HG02588 (cell line): ENCODE measurements at regions not wholly inside any gene's neighbourhood (a gene's known extent, or its start where the extent isn't known, plus 50 kb on each side); places are given as distances from the start of the nearest gene placed in this dataset.
"Not testable (repeated sequence)": the region's sequence is repeated elsewhere in the genome, so short reads cannot be mapped to it uniquely, and the experiment has no call there.

ENCODE experiments used
- ATAC-seq: cut with Tn5 transposase; IDR thresholded peaks from one replicate; pipeline ENCODE4 v1.9.1; 2021; ENCODE audit warnings: mild to moderate bottlenecking, moderate library complexity; ENCODE audit not compliant: unreplicated experiment

DNA sequence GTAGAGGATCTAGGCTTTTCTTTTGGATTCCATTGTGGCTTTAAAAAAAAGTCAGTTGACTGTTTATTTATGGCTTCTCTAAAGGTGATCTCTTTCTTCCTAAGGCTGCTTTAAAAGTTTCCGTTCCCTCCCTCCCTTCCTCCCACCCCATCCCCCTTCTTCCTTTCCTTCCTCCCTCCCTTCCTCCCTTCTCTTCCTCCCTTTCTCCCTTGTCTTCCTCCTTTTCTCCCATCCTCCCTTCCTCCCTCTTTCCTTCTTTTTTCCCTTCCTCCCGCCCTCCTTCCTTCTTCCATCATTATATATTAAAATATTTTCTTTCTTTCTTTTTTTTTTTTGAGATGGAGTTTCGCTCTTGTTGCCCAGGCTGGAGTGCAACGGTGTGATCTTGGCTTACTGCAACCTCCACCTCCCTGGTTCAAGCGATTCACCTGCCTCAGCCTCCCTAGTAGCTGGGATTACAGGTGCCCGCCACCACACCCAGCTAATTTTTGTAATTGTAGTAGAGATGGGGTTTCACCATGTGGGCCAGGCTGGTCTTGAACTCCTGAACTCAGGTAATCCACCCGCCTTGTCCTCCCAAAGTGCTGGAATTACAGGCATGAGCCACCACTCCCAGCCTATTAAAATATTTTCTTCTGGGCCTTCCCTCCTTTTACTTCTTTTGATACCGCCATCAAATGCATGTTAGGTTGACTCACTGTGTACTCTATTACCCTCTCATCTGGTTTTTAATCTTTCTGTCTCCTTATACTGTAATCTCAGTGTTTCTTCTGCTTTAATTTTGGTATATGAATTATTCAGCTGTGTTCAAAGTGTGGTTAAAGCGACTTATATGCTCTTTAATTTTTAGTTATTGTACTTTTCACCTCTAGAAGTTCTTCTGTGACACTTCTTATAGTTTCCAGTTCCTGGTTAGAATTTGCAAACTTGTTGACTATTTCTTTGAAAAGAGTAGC lies 59.2 kb upstream of the ATP5PO start:
- ATAC-seq: no peak

DNA sequence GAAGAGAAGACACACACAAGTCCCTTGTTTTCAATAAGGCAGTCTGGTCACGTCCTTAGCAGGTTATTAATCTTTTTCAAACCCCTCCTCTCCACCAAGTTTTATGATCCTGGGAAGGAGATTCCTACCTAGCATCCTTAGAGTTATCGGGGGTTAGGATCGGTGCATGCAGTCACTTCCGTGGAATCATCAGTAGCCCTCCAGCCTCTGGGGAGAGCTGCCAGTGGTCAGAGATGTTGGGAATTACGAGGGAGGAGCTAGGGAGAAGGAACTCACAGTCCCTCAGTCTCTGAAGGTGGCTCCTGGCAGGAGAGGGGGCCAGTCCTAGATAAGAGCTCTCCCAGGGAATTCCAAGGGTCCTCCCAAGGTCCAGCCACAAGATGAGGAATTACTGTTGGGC lies 57.7 kb upstream of the ATP5PO start:
- no peak for ATAC-seq

DNA sequence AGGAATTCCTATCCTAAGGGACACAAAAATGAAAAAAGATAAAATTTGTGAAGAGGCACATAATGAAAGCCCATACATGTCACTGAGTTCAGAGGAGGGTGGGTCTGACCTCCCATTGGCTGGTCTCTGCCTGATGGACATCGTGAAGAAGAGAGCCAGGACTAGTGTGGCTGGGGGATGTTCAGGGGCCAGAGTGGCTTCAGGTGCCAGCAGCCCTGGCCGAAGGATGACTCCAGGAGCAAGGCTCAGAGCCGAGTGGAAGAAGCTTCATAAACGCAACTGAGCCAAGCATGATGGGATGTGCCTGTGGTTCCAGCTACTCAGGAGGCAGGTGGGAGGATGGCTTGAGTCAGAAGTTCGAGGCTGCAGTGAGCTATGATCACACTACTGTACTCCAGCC lies 56.9 kb upstream of the ATP5PO start:
- ATAC-seq: no peak

DNA sequence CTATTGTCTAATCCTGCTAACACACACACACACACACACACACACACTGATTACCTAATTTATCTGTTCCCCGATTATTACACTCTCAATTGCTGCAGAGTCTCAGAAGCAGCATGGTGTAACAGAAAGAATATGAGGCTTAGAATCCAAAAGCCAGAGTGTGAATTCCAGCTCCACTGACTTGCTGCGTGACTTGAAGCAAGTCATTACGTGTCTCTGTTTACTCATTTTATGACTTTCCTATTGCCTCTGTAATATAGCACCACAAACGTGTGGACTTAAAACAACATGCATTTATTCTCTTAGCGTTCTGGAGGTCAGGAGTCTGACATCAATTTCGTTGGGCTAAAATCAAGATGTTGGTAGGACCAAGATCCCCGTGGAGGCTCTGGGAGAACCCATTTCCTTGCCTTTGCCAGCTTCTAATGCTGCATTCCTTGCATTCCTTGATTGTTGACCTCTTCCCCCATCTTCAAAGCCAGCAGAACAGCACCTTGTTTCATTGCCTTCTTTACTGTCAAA lies 55.9 kb upstream of the ATP5PO start:
- ATAC-seq: no peak

DNA sequence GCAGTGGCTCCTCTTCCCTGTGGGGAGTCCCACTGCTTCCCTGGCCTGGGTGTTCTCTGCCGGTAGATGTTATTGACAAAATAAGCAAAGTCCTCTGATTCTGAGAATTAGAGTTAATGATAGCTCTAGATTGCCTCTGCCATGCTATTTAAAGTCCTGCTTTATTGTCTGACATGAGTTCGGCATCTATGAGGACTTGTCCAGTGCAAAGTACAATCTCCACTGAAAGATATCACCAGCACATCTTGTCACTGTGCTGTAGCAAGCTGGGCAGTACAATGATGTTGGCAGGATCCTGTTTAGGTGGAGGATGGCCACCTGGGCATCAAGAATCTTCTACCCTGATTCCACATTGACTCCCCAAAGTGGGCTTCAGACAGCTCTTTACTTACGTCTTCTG lies 54.0 kb upstream of the ATP5PO start:
- no peak for ATAC-seq

DNA sequence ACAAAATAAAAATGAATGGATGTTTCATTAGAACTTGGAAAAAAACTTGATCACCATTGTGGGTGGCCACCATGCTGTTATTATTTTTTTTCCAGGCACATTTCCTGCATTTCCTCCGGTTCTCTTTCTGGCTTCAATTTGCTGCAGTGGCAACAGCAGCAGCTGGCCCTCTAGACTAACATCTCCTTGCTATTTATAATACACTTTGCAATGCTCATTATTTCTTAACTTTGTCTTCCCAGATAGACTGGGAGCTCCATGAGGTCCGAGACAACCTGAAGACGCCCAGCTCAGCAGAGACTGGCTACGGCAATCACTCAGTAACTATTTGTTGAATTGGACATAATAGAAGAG lies 53.4 kb upstream of the ATP5PO start:
- no peak for ATAC-seq

DNA sequence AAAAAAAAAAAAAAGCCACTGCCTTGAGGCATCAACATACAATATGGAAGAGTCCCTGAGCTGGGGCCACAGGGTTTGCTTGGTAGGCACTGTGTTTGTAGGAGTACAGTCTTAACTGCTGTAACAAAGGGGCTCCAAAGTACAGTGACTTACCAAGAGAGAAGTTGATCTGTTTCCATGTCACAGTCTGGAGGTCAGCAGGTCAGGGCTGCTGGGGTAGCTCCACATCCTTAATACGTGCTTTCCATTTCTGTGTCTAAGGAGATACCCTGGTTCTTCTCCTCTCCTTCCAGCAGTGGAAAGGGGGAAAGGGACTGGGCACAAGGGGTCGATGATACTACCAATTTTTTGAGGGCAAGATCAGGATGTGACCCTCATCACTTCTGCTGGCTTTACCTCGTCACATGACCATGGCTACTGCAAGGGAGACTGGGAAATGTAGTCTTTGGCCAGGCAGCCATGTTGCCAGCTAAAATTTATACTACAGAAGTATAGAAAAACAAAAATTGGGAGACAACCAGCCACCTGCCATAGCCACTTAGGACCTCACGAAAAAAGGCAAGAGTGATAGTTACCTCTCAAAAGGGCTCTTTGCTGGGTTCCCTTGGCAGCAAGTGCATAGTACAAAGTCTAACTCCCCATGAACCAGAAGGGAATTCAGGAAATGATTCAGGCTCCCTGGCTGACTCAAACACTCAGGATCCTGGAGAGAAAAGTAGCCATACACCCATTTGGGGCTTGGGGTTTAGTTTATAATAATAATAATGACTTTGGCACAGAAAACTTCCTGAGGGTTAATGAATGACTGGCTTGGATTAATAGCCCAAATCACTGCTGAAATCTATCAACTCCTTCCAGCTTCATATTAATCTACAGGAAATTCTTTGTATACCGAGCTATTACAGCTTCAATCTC lies 52.7 kb upstream of the ATP5PO start:
- ATAC-seq: no peak

DNA sequence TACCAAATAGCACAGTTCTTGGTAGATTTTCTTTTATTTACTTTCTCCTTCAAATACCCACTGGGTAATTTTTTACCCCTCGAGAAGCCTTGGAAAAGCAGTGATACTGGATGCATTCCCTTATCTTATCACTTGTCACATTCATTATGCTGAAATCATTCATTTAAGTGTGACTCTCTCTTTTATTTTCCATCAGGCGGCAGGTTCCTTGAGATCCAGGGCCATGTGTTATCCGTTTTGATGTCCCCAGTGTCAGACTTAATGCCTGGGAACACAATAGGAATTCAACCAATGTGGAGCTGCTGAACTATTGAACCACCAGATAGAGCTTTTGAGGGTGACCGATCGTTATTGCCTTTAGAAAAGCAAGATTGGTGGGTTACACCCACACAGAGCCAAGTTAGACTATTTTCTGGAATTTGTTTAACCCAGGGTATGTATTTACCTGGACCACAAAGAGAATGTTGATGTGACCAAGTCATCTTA lies 51.5 kb upstream of the ATP5PO start:
- ATAC-seq: no peak

DNA sequence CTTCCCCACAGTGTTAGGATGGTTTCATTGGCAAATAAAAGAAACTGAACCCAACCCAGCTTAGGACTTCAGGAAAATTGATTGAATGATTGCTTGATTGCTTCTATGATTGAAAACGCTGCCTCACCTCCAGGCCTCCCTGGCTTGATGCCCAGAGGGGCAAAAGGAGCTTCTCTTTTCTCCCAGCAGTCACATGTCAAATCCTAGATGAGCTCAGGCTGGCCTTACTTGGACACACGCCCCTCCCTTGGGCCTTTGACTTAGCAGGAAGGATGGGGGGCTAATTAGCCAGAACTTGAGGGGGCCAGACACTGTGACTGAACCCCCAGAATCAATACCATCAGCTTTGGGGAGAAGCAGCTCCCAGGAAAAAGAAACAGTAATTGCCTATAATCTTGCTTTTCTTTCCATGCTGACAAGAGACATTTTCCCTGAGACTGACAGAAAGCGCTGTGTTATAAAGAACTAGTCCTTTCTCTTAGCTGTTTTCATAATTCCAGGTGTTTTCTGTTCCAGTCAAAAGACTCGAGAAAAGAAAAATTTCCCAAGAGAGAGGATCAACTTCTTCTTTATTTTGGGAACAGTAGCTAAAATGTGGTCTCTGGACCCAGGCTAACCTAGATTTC lies 50.8 kb upstream of the ATP5PO start:
- no peak for ATAC-seq

DNA sequence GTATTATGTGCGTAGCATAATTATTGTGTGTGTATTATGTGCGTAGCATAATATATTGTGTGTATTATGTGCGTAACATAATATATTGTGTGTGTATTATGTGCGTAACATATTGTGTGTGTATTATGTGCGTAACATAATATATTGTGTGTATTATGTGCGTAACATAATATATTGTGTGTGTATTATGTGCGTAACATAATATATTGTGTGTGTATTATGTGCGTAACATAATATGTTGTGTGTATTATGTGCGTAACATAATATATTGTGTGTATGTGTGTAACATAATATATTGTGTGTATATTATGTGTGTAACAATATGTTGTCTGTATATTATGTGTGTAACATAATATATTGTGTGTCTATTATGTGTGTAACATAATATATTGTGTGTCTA lies 50.1 kb upstream of the ATP5PO start:
- not testable (repeated sequence) for ATAC-seq
